ENCODE measurements at regions not wholly inside any gene's neighbourhood (a gene's known extent, or its start where the extent isn't known, plus 50 kb on each side); places are given as distances from the start of the nearest gene placed in this dataset.

DNA sequence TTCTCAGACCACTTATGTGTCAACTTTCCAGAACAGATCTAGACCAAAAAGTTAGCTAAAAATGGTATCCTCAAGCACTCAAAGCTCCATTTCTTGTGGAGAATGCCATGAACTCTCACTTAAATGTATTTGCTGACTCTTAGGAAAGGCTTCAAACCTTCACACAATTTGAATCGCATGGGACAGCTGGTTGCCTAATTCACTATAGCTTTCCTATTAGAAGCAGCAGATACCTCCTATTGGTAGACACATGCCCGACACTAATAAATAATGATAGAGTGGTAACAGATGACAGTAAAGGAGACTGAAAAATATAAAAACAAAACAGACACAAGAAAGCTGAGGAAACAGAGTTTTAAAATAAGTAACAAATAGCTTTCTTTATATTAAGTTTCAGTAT lies 818.5 kb downstream of the XPNPEP1 start:
- WGBS, 3 donors: 93 to 96% (median 94%) methylated on average over 2 of the region's 2 CpGs
- H3K4me1 ChIP-seq (ENCODE audit: insufficient read depth): no peaks in the 10 kb centered on the region
- H3K9me3 ChIP-seq: no peaks in the 10 kb centered on the region
- H3K27ac ChIP-seq: no peak overlapping the region
- TF ChIP-seq, protein P1, sequence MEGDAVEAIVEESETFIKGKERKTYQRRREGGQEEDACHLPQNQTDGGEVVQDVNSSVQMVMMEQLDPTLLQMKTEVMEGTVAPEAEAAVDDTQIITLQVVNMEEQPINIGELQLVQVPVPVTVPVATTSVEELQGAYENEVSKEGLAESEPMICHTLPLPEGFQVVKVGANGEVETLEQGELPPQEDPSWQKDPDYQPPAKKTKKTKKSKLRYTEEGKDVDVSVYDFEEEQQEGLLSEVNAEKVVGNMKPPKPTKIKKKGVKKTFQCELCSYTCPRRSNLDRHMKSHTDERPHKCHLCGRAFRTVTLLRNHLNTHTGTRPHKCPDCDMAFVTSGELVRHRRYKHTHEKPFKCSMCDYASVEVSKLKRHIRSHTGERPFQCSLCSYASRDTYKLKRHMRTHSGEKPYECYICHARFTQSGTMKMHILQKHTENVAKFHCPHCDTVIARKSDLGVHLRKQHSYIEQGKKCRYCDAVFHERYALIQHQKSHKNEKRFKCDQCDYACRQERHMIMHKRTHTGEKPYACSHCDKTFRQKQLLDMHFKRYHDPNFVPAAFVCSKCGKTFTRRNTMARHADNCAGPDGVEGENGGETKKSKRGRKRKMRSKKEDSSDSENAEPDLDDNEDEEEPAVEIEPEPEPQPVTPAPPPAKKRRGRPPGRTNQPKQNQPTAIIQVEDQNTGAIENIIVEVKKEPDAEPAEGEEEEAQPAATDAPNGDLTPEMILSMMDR (IDR thresholded peaks at IDR 0.05): no peak
- no peak for TF ChIP-seq EP300 (IDR thresholded peaks at IDR 0.05)
- no peak for TF ChIP-seq POLR2A (IDR thresholded peaks at IDR 0.05)
- no peak for DNase-seq
- H3K27me3 ChIP-seq: no peaks in the 10 kb centered on the region
- intact Hi-C loops (cut with DNase I): no loop called here
- H3K36me3 ChIP-seq: no peaks in the 10 kb centered on the region
- H3K4me3 ChIP-seq: no peak overlapping the region

DNA sequence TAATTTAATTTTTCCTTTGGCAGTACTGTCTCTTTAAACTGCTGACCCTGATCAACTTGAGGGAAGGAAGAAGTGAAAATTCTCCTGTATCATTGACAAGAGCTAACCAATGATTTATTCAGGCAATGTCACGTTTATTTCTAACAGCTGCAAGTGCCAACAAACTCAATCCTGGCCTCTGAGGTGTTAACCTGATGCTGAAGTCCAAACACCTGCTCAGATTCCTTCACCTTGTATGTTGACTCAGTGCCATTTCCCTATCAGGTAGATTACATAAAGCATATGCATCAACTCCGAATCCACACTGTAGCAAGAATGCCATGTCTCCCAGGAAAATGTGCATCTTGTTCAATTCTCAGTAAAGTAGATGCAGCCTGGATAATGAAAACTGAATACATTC lies 820.0 kb downstream of the XPNPEP1 start:
- 50 to 54% (median 54%) methylated on average over 2 of the region's 2 CpGs for WGBS, 3 donors
- DNase-seq: no peak
- H3K27me3 ChIP-seq: no peaks in the 10 kb centered on the region
- intact Hi-C loops (cut with DNase I): no loop called here
- H3K36me3 ChIP-seq: no peaks in the 10 kb centered on the region
- H3K27ac ChIP-seq: no peak overlapping the region
- no peak for TF ChIP-seq EP300 (IDR thresholded peaks at IDR 0.05)
- TF ChIP-seq, protein P1 (IDR thresholded peaks at IDR 0.05): no peak
- no peak for TF ChIP-seq POLR2A (IDR thresholded peaks at IDR 0.05)
- H3K4me3 ChIP-seq: no peak overlapping the region
- H3K4me1 ChIP-seq (ENCODE audit: insufficient read depth): no peaks in the 10 kb centered on the region
- H3K9me3 ChIP-seq: no peaks in the 10 kb centered on the region

DNA sequence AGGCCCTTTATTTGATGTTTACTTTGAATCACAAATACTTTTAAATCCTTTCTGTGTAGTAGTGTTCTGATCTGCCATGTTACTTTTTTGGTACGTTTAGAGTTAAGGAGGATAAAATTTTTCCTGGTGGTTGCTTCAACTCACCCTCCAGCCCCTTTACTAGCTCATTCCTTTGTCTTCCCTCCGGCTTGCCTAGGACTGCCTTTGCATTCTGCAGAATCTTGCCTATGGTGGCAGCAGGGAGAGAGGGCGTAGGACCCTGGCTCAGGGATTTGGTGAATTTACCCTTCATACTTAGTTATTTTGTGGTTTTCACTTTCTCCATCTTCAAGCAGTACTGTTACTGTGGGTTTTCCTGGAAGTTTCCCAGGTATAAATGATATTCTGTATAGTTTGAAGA lies 833.5 kb downstream of the XPNPEP1 start:
- 59 to 76% (median 69%) methylated on average over 3 of the region's 3 CpGs for WGBS, 3 donors
- DNase-seq: no peak
- H3K36me3 ChIP-seq: no peaks in the 10 kb centered on the region
- TF ChIP-seq EP300 (IDR thresholded peaks at IDR 0.05): no peak
- no peak overlapping the region for H3K27ac ChIP-seq
- no peak overlapping the region for H3K4me3 ChIP-seq
- no peaks in the 10 kb centered on the region for H3K4me1 ChIP-seq (ENCODE audit: insufficient read depth)
- H3K9me3 ChIP-seq: no peaks in the 10 kb centered on the region
- no peaks in the 10 kb centered on the region for H3K27me3 ChIP-seq
- intact Hi-C loops (cut with DNase I): no loop called here

DNA sequence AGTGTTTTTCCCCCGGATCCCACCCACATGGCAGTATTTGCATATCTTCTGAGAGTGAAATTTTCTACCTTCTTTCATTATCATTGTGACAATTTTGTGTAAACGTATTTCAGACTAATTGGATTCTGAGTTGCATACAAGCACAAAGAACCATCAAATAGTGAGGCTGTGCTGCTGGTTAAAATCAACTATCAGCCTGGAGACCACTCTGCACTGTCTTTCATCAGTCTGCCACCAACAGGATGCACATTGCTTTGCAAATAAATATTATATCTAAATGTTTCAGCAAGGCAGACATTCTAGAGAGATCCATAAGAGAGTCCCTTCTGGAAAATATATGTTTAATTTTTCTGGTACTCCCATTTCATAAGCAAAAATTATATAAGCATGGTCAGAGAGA lies 851.8 kb downstream of the XPNPEP1 start:
- no peak overlapping the region for H3K27ac ChIP-seq
- TF ChIP-seq, protein P1 (IDR thresholded peaks at IDR 0.05): no peak
- TF ChIP-seq POLR2A (IDR thresholded peaks at IDR 0.05) (no peak), EP300 (IDR thresholded peaks at IDR 0.05) (no peak)
- intact Hi-C loops (cut with DNase I): no loop called here
- no peaks in the 10 kb centered on the region for H3K27me3 ChIP-seq
- DNase-seq: no peak
- no peaks in the 10 kb centered on the region for H3K36me3 ChIP-seq
- no peak overlapping the region for H3K4me3 ChIP-seq
- H3K9me3 ChIP-seq: no peaks in the 10 kb centered on the region
- WGBS, 3 donors: 25 to 55% (median 26%) methylated on average over 2 of the region's 2 CpGs
- H3K4me1 ChIP-seq (ENCODE audit: insufficient read depth): no peaks in the 10 kb centered on the region

DNA sequence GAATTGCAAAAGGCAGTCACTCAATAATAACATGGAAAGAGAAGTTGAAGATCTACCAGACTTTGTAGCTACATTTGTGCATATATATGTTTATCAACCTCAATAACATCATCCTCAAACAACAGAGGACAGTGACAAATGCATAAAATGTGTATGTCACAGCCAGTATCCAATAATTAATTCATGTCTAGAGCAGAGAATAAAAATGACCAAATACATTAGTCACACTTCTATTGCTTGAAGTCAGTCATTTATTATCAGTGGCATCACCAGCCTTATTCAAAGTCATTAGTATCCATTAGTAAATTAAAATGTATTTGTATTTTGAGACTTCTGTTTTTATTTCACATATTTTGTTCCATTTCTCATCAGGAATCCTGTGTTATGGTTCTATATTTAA lies 852.8 kb downstream of the XPNPEP1 start:
- H3K9me3 ChIP-seq: no peaks in the 10 kb centered on the region
- no peak overlapping the region for H3K4me3 ChIP-seq
- intact Hi-C loops (cut with DNase I): no loop called here
- H3K27me3 ChIP-seq: no peaks in the 10 kb centered on the region
- no peak overlapping the region for H3K27ac ChIP-seq
- no peak for TF ChIP-seq EP300 (IDR thresholded peaks at IDR 0.05)
- TF ChIP-seq POLR2A (IDR thresholded peaks at IDR 0.05): no peak
- TF ChIP-seq, protein P1 (IDR thresholded peaks at IDR 0.05): no peak
- no peaks in the 10 kb centered on the region for H3K4me1 ChIP-seq (ENCODE audit: insufficient read depth)
- H3K36me3 ChIP-seq: no peaks in the 10 kb centered on the region
- no peak for DNase-seq

All from ovary (tissue), 7 donors.